GM21390 (cell line): ENCODE measurements at regions not wholly inside any gene's neighbourhood (a gene's known extent, or its start where the extent isn't known, plus 50 kb on each side); places are given as distances from the start of the nearest gene placed in this dataset.
"Not testable (repeated sequence)": the region's sequence is repeated elsewhere in the genome, so short reads cannot be mapped to it uniquely, and the experiment has no call there.

ENCODE experiments used
- ATAC-seq: cut with Tn5 transposase; IDR thresholded peaks from one replicate; pipeline ENCODE4 v1.9.1; 2021; ENCODE audit not compliant: unreplicated experiment

DNA sequence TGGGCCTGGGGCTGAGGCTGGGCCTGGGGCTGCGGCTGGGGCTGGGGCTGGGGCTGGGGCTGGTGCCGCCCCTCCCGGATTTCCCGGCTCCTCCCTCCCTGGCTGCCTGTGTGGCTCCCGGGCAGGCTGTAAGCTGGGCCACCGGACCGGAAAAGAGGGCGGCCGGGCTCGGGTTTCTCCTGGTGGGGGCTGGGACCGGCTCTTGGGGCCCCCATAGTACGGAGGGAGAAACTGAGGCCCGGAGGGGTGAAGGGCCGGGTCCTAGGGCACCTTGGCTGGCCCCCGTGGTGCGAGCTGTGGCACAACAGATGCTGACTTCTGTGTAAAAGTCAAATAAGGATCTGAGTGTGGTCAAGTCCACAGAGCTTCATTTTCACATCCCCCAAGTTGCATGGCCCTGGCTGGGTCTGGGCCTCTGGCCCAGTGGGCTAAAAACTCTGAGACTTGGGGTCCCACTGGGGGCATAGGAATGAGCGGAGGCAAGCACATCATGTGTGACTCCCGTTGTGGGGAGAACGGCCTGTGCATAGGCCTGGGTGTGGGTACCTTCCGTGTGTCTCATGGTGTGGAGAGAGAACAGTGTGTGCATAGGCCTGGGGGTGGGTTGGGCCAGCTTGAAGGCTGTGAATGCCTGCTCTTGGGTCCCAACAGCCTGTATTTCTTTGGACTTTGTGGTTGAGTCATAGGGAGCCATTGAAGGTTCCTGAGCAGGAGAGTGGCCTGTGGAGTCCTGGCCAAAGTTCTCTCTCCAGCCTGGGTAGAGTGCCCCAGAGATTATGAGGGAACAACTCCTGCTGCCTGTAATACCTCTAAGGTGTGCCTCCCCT, 123.9 kb upstream of the CIBAR2 start:
- no peak for ATAC-seq

- ATAC-seq = no peak
Observed at GRCh38 chr16:85236818-85237150, 124.5 kb upstream of the CIBAR2 start.

GRCh38 chr16:85237817-85238216, 125.5 kb upstream of the CIBAR2 start:
- no peak for ATAC-seq

DNA sequence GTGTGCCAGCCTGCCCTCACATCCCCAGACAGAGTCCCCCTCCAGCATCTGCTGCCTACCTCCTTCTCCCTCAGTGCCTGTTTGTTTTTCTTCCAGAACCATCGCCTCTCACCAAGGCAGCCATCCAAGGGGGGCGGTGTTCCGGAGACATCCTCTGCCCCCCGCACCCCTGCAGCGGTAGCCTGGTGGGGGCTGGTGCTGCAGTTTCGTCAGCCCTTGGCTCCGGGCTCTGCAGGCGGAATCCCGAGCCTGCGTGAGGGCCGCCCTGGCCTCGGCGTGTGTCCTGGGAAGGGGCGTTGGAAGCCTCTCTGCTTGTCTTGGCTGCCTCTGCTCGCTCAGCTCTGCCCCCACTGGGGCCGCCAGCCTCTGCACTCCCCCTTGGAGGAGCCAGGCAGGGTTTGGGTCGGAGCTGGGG, 126.0 kb upstream of the CIBAR2 start:
- ATAC-seq = no peak

GRCh38 chr16:85239239-85239638, 127.0 kb upstream of the CIBAR2 start:
- no peak for ATAC-seq

- no peak for ATAC-seq
Observed at GRCh38 chr16:85239871-85240270, 127.6 kb upstream of the CIBAR2 start.

- ATAC-seq = no peak
Observed at GRCh38 chr16:85240982-85241924, 129.0 kb upstream of the CIBAR2 start.

GRCh38 chr16:85242140-85242539, 129.9 kb upstream of the CIBAR2 start:
- no peak for ATAC-seq

GRCh38 chr16:85243308-85243707, 131.0 kb upstream of the CIBAR2 start:
- ATAC-seq = no peak

DNA sequence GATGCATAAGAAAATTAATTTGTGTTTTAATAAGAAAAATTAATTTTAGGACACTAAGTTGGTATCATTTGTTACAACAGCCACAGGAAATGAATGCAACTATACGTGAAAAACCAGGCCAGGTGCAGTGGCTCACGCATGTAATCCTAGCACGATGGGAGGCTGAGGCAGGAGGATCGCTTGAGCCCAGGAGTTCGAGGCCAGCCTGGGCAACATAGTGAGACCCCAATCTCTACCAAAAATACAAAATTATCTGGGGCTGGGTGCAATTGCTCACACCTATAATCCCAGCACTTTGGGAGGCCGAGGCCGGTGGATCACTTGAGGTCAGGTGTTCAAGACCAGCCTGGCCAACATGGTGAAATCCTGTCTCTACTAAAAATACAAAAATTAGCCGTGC, 132.2 kb upstream of the CIBAR2 start:
- not testable (repeated sequence) for ATAC-seq

GRCh38 chr16:85245307-85246172, 133.3 kb upstream of the CIBAR2 start:
- no peak for ATAC-seq

GRCh38 chr16:85246473-85246872, 134.2 kb upstream of the CIBAR2 start:
- no peak for ATAC-seq

DNA sequence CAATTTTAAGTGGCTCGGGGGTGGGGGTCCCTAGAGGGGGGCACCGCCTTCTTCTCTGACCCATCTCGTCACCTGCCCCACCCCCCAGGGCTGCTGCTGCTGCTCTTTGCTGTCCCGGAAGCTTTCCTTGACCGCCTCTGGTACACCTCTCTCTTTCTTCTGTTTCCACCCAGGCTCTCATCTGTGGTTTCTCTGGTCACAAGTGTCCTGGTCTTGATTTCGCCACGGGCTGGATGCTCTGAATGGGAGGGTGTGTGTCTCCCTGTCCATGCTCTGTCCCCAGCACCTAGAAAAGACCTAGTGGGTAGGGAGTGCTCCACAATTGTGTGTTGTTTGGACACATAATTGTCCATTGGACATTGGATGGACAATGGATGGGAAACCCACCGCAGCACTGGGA, 134.7 kb upstream of the CIBAR2 start:
- no peak for ATAC-seq

GRCh38 chr16:85248342-85248741, 136.1 kb upstream of the CIBAR2 start:
- ATAC-seq = no peak

- ATAC-seq = no peak
Observed at GRCh38 chr16:85248857-85249256, 136.6 kb upstream of the CIBAR2 start.

DNA sequence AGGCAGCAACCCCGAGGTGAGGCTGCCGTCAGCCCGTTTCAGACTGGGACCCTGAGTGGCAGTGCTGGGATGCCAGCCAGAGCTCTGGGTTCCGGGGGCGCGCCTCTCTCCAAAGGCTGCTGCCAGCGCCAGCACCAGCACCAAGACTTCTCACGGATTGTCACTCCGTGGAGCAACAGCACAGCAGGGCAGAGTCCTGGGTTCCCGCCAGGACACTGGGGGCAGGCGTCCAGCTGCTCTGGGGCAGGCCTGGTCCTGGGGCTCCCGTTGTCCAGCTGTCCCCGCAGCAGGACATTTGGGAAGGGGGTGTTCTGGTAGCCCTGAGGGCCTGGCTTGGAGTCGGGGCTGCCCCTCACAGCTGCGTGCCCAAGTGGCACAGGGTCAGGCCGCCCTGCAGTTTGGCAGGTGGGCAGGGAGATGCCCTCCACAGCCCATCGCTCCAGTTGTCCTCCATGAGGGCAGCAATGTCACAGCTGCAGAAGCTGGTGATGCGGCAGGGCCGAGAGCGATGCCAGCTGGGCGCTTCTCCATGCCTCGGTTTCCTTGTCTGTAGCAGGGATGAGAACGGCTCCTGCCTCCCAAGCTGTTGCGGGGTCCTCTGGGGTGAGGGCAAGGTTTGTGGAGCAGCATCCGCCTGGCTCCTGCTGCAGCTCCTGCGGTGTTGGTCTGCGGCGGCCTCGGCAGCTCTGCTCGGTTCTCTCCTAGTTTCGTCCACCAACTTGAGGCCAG, 137.3 kb upstream of the CIBAR2 start:
- no peak for ATAC-seq

DNA sequence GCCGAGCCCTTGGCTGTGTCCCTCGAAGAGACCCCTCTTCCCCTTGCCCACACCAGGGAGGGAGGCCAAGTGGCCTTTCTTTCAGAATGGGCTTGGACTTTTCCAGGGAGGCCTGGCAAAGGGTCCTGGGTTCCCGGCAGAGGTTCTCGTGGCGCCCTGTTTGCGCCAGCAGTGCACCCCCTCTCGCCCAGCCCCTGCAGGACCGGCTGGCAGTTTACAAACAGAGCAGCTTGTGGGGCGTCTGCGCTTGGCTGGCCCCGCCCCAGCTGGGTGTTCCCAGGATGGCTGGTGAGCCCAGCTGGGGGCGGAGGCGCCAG, 137.8 kb upstream of the CIBAR2 start:
- ATAC-seq = no peak

DNA sequence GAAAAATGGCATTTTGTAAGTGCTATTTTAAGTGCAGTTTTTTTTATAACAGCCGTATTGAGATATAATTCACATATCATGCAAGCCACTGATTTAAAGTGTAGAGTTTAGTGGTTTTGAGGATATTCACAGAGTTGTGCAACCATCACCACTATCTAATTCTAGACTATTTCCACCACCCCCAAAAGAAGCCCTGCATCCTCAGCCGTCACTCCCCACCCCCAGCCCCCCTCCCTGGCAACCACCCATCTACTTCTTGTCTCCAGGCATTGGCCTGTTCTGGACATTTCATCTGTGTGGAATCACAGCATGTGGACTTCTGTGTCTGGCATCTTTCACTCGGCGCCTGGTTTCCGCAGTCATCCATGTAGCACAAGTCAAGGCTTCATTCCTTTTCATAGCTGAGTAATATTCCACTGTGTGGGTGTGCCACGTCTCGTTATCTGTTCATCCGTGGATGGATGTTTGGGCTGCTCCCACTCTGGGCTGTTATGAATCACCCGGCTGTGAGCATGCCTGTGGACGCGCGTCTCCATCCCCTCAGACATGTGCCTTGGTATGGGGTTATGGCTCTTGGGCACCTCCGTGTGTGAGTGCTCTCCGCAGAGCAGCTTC, 138.4 kb upstream of the CIBAR2 start:
- no peak for ATAC-seq

- ATAC-seq = no peak
Observed at GRCh38 chr16:85251225-85251760, 139.0 kb upstream of the CIBAR2 start.

- no peak for ATAC-seq
Observed at GRCh38 chr16:85252014-85252413, 139.7 kb upstream of the CIBAR2 start.
